HUES64 (cell line): ENCODE measurements at regions not wholly inside any gene's neighbourhood (a gene's known extent, or its start where the extent isn't known, plus 50 kb on each side); places are given as distances from the start of the nearest gene placed in this dataset.

ENCODE experiments used
- H3K27ac ChIP-seq: 2 replicates; pipeline ENCODE4 v1.7.0; 2013; ENCODE audit warnings: low read depth, low read length, inconsistent platforms
- H3K27me3 ChIP-seq: 2 replicates; pipeline ENCODE4 v1.6.1; 2013; ENCODE audit warnings: mild to moderate bottlenecking, low read length; ENCODE audit not compliant: insufficient read depth
- H3K36me3 ChIP-seq: 2 replicates; pipeline ENCODE4 v1.6.1; 2013; ENCODE audit warnings: mild to moderate bottlenecking, low read length; ENCODE audit not compliant: insufficient read depth
- H3K4me1 ChIP-seq: 2 replicates; pipeline ENCODE4 v1.6.1; 2013; ENCODE audit warnings: mild to moderate bottlenecking, low read length, moderate library complexity; ENCODE audit not compliant: insufficient read depth
- H3K4me3 ChIP-seq: 2 replicates; pipeline ENCODE4 v1.5.1; 2013; ENCODE audit warnings: mild to moderate bottlenecking, low read length, moderate library complexity
- H3K9ac ChIP-seq: 2 replicates; pipeline ENCODE4 v1.6.1; 2013; ENCODE audit warnings: mild to moderate bottlenecking, low read depth, low read length
- H3K9me3 ChIP-seq: 2 replicates; pipeline ENCODE4 v1.6.1; 2013; ENCODE audit warnings: low read depth, low read length; ENCODE audit not compliant: insufficient read depth
- WGBS: fragments of 150-250, 120-280 bp; methylation state at CpG from one replicate; pipeline ENCODE4 v1.1.7; 2013; ENCODE audit warnings: missing lambda C conversion rate; 5-methylcytosine and 5-hydroxymethylcytosine counted together

GRCh38 chr2:2916621-2917020 lies 461.0 kb downstream of the EIPR1 start:
- WGBS = 96% methylated on average over 5 of the region's 5 CpGs
- Histone ChIP-seq H3K9ac (no peak overlapping the region), H3K27me3 (no peaks in the 10 kb centered on the region), H3K9me3 (no peaks in the 10 kb centered on the region), H3K4me1 (no peaks in the 10 kb centered on the region), H3K27ac (no peak overlapping the region), H3K4me3 (no peak overlapping the region), H3K36me3 (no peaks in the 10 kb centered on the region)

- H3K36me3 ChIP-seq = no peaks in the 10 kb centered on the region
- no peaks in the 10 kb centered on the region for H3K27me3 ChIP-seq
- H3K4me1 ChIP-seq = no peaks in the 10 kb centered on the region
- WGBS = 95% methylated on average over 7 of the region's 8 CpGs
- H3K4me3 ChIP-seq = no peak overlapping the region
- H3K9me3 ChIP-seq = no peaks in the 10 kb centered on the region
- H3K9ac ChIP-seq = no peak overlapping the region
- H3K27ac ChIP-seq = no peak overlapping the region
Observed at GRCh38 chr2:2914252-2914651, 463.4 kb downstream of the EIPR1 start.

GRCh38 chr2:2913601-2914120 lies 464.0 kb downstream of the EIPR1 start:
- WGBS = 94% methylated on average over 13 of the region's 13 CpGs
- Histone ChIP-seq H3K27ac (no peak overlapping the region), H3K4me1 (no peaks in the 10 kb centered on the region), H3K4me3 (no peak overlapping the region), H3K36me3 (no peaks in the 10 kb centered on the region), H3K27me3 (no peaks in the 10 kb centered on the region), H3K9ac (no peak overlapping the region), H3K9me3 (no peaks in the 10 kb centered on the region)

- no peaks in the 10 kb centered on the region for H3K36me3 ChIP-seq
- no peaks in the 10 kb centered on the region for H3K4me1 ChIP-seq
- no peak overlapping the region for H3K9ac ChIP-seq
- no peak overlapping the region for H3K4me3 ChIP-seq
- H3K27ac ChIP-seq = no peak overlapping the region
- H3K27me3 ChIP-seq = no peaks in the 10 kb centered on the region
- H3K9me3 ChIP-seq = no peaks in the 10 kb centered on the region
- WGBS = 92% methylated on average over 10 of the region's 10 CpGs
Observed at GRCh38 chr2:2912731-2913130, 464.9 kb downstream of the EIPR1 start.

- Histone ChIP-seq H3K27me3 (no peaks in the 10 kb centered on the region), H3K36me3 (no peaks in the 10 kb centered on the region), H3K9me3 (no peaks in the 10 kb centered on the region), H3K27ac (no peak overlapping the region), H3K4me3 (no peak overlapping the region), H3K9ac (no peak overlapping the region), H3K4me1 (no peaks in the 10 kb centered on the region)
- WGBS = 98% methylated on average over 3 of the region's 3 CpGs
Observed at GRCh38 chr2:2912293-2912692, 465.3 kb downstream of the EIPR1 start.

- WGBS = 93% methylated on average over 7 of the region's 7 CpGs
Observed at GRCh38 chr2:2910259-2910658, 467.4 kb downstream of the EIPR1 start.

GRCh38 chr2:2909086-2910035 lies 468.3 kb downstream of the EIPR1 start:
- no peak overlapping the region for H3K27ac ChIP-seq
- no peaks in the 10 kb centered on the region for H3K4me1 ChIP-seq
- no peaks in the 10 kb centered on the region for H3K27me3 ChIP-seq
- no peak overlapping the region for H3K4me3 ChIP-seq
- WGBS = 94% methylated on average over 23 of the region's 23 CpGs
- H3K9me3 ChIP-seq = no peaks in the 10 kb centered on the region
- no peaks in the 10 kb centered on the region for H3K36me3 ChIP-seq
- no peak overlapping the region for H3K9ac ChIP-seq

More at GRCh38 chr2:2910259-2910658, 467.4 kb downstream of the EIPR1 start:
- Histone ChIP-seq H3K9me3 (no peaks in the 10 kb centered on the region), H3K4me3 (no peak overlapping the region), H3K4me1 (no peaks in the 10 kb centered on the region), H3K36me3 (no peaks in the 10 kb centered on the region), H3K27me3 (no peaks in the 10 kb centered on the region), H3K27ac (no peak overlapping the region), H3K9ac (no peak overlapping the region)

- Histone ChIP-seq H3K27ac (no peak overlapping the region), H3K4me1 (no peaks in the 10 kb centered on the region), H3K27me3 (no peaks in the 10 kb centered on the region), H3K4me3 (no peak overlapping the region), H3K36me3 (no peaks in the 10 kb centered on the region), H3K9me3 (no peaks in the 10 kb centered on the region), H3K9ac (no peak overlapping the region)
- 96% methylated on average over 6 of the region's 7 CpGs for WGBS
Observed at GRCh38 chr2:2906091-2906490, 471.5 kb downstream of the EIPR1 start.

GRCh38 chr2:2904721-2905350 lies 472.8 kb downstream of the EIPR1 start:
- Histone ChIP-seq H3K4me3 (no peak overlapping the region), H3K9me3 (0 out of 2 replicates have a peak, but pooled peaks cover 1% of the 10 kb centered on the region), H3K4me1 (no peaks in the 10 kb centered on the region), H3K9ac (no peak overlapping the region), H3K36me3 (no peaks in the 10 kb centered on the region), H3K27ac (no peak overlapping the region), H3K27me3 (no peaks in the 10 kb centered on the region)
- WGBS = 92% methylated on average over 15 of the region's 16 CpGs

GRCh38 chr2:2902547-2903281 lies 474.9 kb downstream of the EIPR1 start:
- H3K4me1 ChIP-seq = no peaks in the 10 kb centered on the region
- 85% methylated on average over 8 of the region's 8 CpGs for WGBS

More at GRCh38 chr2:2902547-2903281, 474.9 kb downstream of the EIPR1 start:
- no peak overlapping the region for H3K4me3 ChIP-seq
- H3K36me3 ChIP-seq = no peaks in the 10 kb centered on the region
- no peaks in the 10 kb centered on the region for H3K27me3 ChIP-seq
- H3K9ac ChIP-seq = no peak overlapping the region
- 0 out of 2 replicates have a peak, but pooled peaks cover 3% of the 10 kb centered on the region for H3K9me3 ChIP-seq
- no peak overlapping the region for H3K27ac ChIP-seq
